ENCODE measurements at regions not wholly inside any gene's neighbourhood (a gene's known extent, or its start where the extent isn't known, plus 50 kb on each side); places are given as distances from the start of the nearest gene placed in this dataset.

DNA sequence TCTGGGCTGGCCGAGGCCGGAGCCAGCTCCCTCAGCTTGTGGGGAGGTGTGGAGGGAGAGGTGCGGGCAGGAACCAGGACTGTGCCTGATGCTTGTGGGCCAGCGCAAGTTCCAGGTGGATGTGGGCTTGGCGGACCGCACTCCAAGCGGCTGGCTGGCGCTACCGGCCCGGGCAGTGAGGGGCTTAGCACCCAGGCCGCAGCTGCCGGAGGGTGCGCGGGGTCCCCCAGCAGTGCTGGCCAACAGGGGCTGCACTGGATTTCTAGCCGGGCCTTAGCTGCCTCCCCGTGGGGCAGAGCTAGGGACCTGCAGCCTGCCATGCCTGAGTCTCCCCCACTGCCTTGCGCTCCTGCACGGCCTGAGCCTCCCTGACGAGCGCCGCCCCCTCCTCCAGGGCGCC is 242.8 kb downstream of the CCSER2 start:
- Mint-ChIP-seq H3K27me3 (ENCODE audit: low read depth) (no peaks in the 10 kb centered on the region), H3K4me1 (peaks cover 27% of the 10 kb centered on the region), H3K4me3 (no peak overlapping the region), H3K9me3 (peaks cover 15% of the 10 kb centered on the region), H3K36me3 (peaks cover 10% of the 10 kb centered on the region), H3K27ac (no peak overlapping the region)
- no peak for DNase-seq (ENCODE audit: low spot score)
- ATAC-seq, result no peak
- ChIA-PET CTCF (interaction anchor here (0.9 to 2.0 kb wide), 2 partner anchors 8 to 42 kb away, joined by 3 to 6 read pairs; no protein-coding TSS in a partner anchor), POLR2A (no interaction called here)
- TF ChIP-seq, protein P1, sequence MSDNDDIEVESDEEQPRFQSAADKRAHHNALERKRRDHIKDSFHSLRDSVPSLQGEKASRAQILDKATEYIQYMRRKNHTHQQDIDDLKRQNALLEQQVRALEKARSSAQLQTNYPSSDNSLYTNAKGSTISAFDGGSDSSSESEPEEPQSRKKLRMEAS (CRISPR knock-in tag; IDR thresholded peaks at IDR 0.05), result no peak
- no peak for TF ChIP-seq CREM (CRISPR knock-in tag; IDR thresholded peaks at IDR 0.05)
- TF ChIP-seq GRHL2 (CRISPR knock-in tag; IDR thresholded peaks at IDR 0.05; ENCODE audit: insufficient replicate concordance, severe bottlenecking), result no peak
- TF ChIP-seq E2F1 (CRISPR knock-in tag; IDR thresholded peaks at IDR 0.05), result no peak
- no peak for TF ChIP-seq FOXJ3 (CRISPR knock-in tag; IDR thresholded peaks at IDR 0.05; ENCODE audit: borderline replicate concordance)
- no peak for TF ChIP-seq NR3C1 (CRISPR knock-in tag; conservative IDR thresholded peaks at IDR 0.05; ENCODE audit: low read depth)
- TF ChIP-seq ZNF232 (CRISPR knock-in tag; IDR thresholded peaks at IDR 0.05), result no peak
- no peak for TF ChIP-seq ZNF396 (CRISPR knock-in tag; IDR thresholded peaks at IDR 0.05; ENCODE audit: borderline replicate concordance)
- no peak for TF ChIP-seq E2F5 (CRISPR knock-in tag; IDR thresholded peaks at IDR 0.05)
- TF ChIP-seq TP53 (CRISPR knock-in tag; IDR thresholded peaks at IDR 0.05), result no peak
- TF ChIP-seq NFYB (CRISPR knock-in tag; conservative IDR thresholded peaks at IDR 0.05; ENCODE audit: low read depth), result no peak
- TF ChIP-seq ESRRA (CRISPR knock-in tag; IDR thresholded peaks at IDR 0.05; ENCODE audit: borderline replicate concordance), result no peak
- TF ChIP-seq ZNF416 (CRISPR knock-in tag; IDR thresholded peaks at IDR 0.05), result no peak

- ATAC-seq, result peak; percentile 98
- TF ChIP-seq MXD4 (CRISPR knock-in tag; IDR thresholded peaks at IDR 0.05; ENCODE audit: borderline replicate concordance), result no peak
- no peak for TF ChIP-seq EMX1 (CRISPR knock-in tag; IDR thresholded peaks at IDR 0.05)
- TF ChIP-seq, protein P2, sequence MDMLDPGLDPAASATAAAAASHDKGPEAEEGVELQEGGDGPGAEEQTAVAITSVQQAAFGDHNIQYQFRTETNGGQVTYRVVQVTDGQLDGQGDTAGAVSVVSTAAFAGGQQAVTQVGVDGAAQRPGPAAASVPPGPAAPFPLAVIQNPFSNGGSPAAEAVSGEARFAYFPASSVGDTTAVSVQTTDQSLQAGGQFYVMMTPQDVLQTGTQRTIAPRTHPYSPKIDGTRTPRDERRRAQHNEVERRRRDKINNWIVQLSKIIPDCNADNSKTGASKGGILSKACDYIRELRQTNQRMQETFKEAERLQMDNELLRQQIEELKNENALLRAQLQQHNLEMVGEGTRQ (CRISPR knock-in tag; IDR thresholded peaks at IDR 0.05), result no peak
- no peak for TF ChIP-seq SMAD3 (CRISPR knock-in tag; IDR thresholded peaks at IDR 0.05; ENCODE audit: borderline replicate concordance)
- TF ChIP-seq GABPB1 (CRISPR knock-in tag; IDR thresholded peaks at IDR 0.05), result no peak
- no peak for TF ChIP-seq ESRRA (CRISPR knock-in tag; IDR thresholded peaks at IDR 0.05; ENCODE audit: borderline replicate concordance)
- TF ChIP-seq ZNF121 (CRISPR knock-in tag; IDR thresholded peaks at IDR 0.05), result no peak
- POLR2A ChIA-PET, result no interaction called here
- Mint-ChIP-seq H3K27me3 (ENCODE audit: low read depth) (no peaks in the 10 kb centered on the region), H3K36me3 (peaks cover 10% of the 10 kb centered on the region), H3K27ac (no peak overlapping the region), H3K4me1 (peaks cover 1% of the 10 kb centered on the region; the same call in 1 of the 2 replicates), H3K4me3 (no peak overlapping the region), H3K9me3 (peaks cover 16% of the 10 kb centered on the region)
- CTCF ChIA-PET, result interaction anchor here (0.6 to 3.6 kb wide), 15 partner anchors 9 to 306 kb away, joined by 3 to 30 read pairs (median 4); no protein-coding TSS in a partner anchor
- DNase-seq (ENCODE audit: low spot score), result no peak
Observed at GRCh38 chr10:84574102-84574501, 245.7 kb downstream of the CCSER2 start.

DNA sequence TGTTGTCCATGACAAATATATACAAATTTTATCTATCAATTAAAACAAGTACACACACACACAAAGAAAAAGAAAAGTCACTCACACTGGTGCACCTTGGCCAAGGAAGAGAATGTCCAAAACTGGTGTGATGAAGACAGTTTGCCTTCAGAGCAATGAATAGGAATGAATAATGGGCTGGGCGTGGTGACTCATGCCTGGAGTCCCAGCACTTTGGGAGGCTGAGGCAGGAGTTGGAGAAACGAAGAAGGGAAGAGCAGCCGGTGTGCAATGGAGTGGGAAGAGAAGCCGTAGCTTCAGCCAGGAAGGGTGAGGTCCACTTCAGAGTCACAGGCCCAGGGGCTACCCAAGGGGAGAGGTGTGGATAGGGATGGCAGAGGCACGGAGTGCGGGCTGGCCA is 253.6 kb downstream of the CCSER2 start:
- no peaks in the 10 kb centered on the region for H3K36me3 Mint-ChIP-seq
- POLR2A ChIA-PET, result interaction anchor here (0.7 kb wide), 1 partner anchor 33 kb away, joined by 3 read pairs; no protein-coding TSS in a partner anchor
- peaks cover 16% of the 10 kb centered on the region for H3K4me1 Mint-ChIP-seq
- TF ChIP-seq HMGA2 (CRISPR knock-in tag; IDR thresholded peaks at IDR 0.05) (no peak), GABPB1 (CRISPR knock-in tag; IDR thresholded peaks at IDR 0.05) (no peak), AR (CRISPR knock-in tag; IDR thresholded peaks at IDR 0.05) (no peak), GTF2I (CRISPR knock-in tag; conservative IDR thresholded peaks at IDR 0.05) (no peak), JUN (CRISPR knock-in tag; IDR thresholded peaks at IDR 0.05) (no peak), IRF2 (CRISPR knock-in tag; IDR thresholded peaks at IDR 0.05; ENCODE audit: borderline replicate concordance, low read depth) (no peak), HMGXB4 (CRISPR knock-in tag; IDR thresholded peaks at IDR 0.05) (no peak)
- TF ChIP-seq, protein P3, sequence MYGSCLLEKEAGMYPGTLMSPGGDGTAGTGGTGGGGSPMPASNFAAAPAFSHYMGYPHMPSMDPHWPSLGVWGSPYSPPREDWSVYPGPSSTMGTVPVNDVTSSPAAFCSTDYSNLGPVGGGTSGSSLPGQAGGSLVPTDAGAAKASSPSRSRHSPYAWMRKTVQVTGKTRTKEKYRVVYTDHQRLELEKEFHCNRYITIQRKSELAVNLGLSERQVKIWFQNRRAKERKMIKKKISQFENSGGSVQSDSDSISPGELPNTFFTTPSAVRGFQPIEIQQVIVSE (CRISPR knock-in tag; IDR thresholded peaks at IDR 0.05; ENCODE audit: borderline replicate concordance), result no peak

More for the DNA sequence above, 253.6 kb downstream of the CCSER2 start:
- CTCF ChIA-PET, result interaction anchor here (2.6 to 2.7 kb wide), 2 partner anchors 32 to 41 kb away, joined by 11 to 13 read pairs; no protein-coding TSS in a partner anchor
- Mint-ChIP-seq H3K4me3 (no peak overlapping the region), H3K9me3 (peaks cover under 1% of the 10 kb centered on the region; the same call in 1 of the 2 replicates), H3K27ac (no peak overlapping the region), H3K27me3 (ENCODE audit: low read depth) (peaks cover 6% of the 10 kb centered on the region; the same call in 1 of the 2 replicates)
- no peak for DNase-seq (ENCODE audit: low spot score)
- no peak for ATAC-seq

Measured in WTC11 (cell line).